PC-3 (cell line): ENCODE measurements at regions not wholly inside any gene's neighbourhood (a gene's known extent, or its start where the extent isn't known, plus 50 kb on each side); places are given as distances from the start of the nearest gene placed in this dataset.

Experiments
- ATAC-seq: fragments of 200-7000 bp; cut with Tn5 transposase; 2 replicates; pipeline ENCODE4 v1.9.1; 2020; ENCODE audit warnings: mild to moderate bottlenecking, moderate library complexity
- BruUV-seq: library from RNA; stranded (reverse); fragments of 400-500 nt; replicated peaks from 2 replicates; lab custom pipeline; 2021; lab: Mats Ljungman, UMichigan
- CTCF ChIA-PET: fragments of 300-600 bp; sonication (Branson Sonifier 250); formaldehyde crosslinking; loops from one replicate; lab custom pipeline; 2022; ENCODE audit warnings: antibody characterized with exemption; lab: Charles Lee
- POLR2A ChIA-PET: fragments of 300-600 bp; sonication (Branson Sonifier 250); formaldehyde crosslinking; loops from one replicate; lab custom pipeline; 2022; ENCODE audit warnings: antibody characterized with exemption; ENCODE audit not compliant: unreplicated experiment; lab: Charles Lee
- DNase-seq: peaks from one replicate; pipeline ENCODE4 v3.0.0-alpha.2; 2015
- H2AFZ ChIP-seq: fragments of 300-600 bp; sonication (generic); 2 replicates; pipeline ENCODE4 v1.6.0; 2016; ENCODE audit warnings: antibody characterized with exemption, low read length
- H3F3A ChIP-seq: fragments of 300-600 bp; sonication (generic); one replicate; pipeline ENCODE4 v1.6.0; 2017; ENCODE audit warnings: antibody characterized with exemption, low read length, control low read depth, mild to moderate bottlenecking; ENCODE audit not compliant: unreplicated experiment
- H3K27ac ChIP-seq: fragments of 300-600 bp; sonication (generic); 2 replicates; pipeline ENCODE4 v1.5.1; 2016; ENCODE audit warnings: mild to moderate bottlenecking, low read length
- H3K27me3 ChIP-seq: fragments of 300-600 bp; sonication (generic); 2 replicates; pipeline ENCODE4 v1.6.1; 2016; ENCODE audit warnings: low read length, mixed read lengths
- H3K36me3 ChIP-seq: fragments of 300-600 bp; sonication (generic); 2 replicates; pipeline ENCODE4 v1.6.1; 2016; ENCODE audit warnings: low read depth, mixed run types, low read length, mixed read lengths
- H3K4me1 ChIP-seq: fragments of 300-600 bp; sonication (generic); 2 replicates; pipeline ENCODE4 v1.5.1; 2016; ENCODE audit warnings: low read length; ENCODE audit not compliant: insufficient read depth
- H3K4me2 ChIP-seq: fragments of 300-600 bp; sonication (generic); 2 replicates; pipeline ENCODE4 v1.6.0; 2016; ENCODE audit warnings: low read length
- H3K4me3 ChIP-seq: fragments of 300-600 bp; sonication (generic); 2 replicates; pipeline ENCODE4 v1.5.1; 2016; ENCODE audit warnings: mild to moderate bottlenecking, low read length, mixed read lengths
- H3K79me2 ChIP-seq: fragments of 300-600 bp; sonication (generic); 2 replicates; pipeline ENCODE4 v1.6.1; 2017; ENCODE audit warnings: low read length, mixed read lengths
- H3K9ac ChIP-seq: fragments of 300-600 bp; sonication (generic); 2 replicates; pipeline ENCODE4 v1.6.0; 2016; ENCODE audit warnings: mild to moderate bottlenecking, low read length
- H3K9me2 ChIP-seq: fragments of 300-600 bp; sonication (generic); replicated peaks from 2 replicates; pipeline ENCODE4 v1.6.1; 2016; ENCODE audit warnings: mixed run types, low read length, mixed read lengths
- H3K9me3 ChIP-seq: fragments of 300-600 bp; sonication (generic); 2 replicates; pipeline ENCODE4 v1.6.1; 2016; ENCODE audit warnings: low read length, mixed read lengths
- H4K20me1 ChIP-seq: fragments of 300-600 bp; sonication (generic); 2 replicates; pipeline ENCODE4 v1.6.1; 2016; ENCODE audit warnings: low read length, mixed read lengths
- CTCF ChIP-seq: fragments of 300-600 bp; sonication (generic); conservative IDR thresholded peaks from 2 replicates; pipeline ENCODE4 v1.5.1; 2017; ENCODE audit warnings: antibody characterized with exemption, low read depth, mild to moderate bottlenecking, low read length
- EZH2 ChIP-seq: fragments of 300-600 bp; sonication (generic); IDR thresholded peaks from one replicate; pipeline ENCODE4 v1.6.1; 2017; ENCODE audit warnings: antibody characterized with exemption, mild to moderate bottlenecking, low read length; ENCODE audit not compliant: unreplicated experiment
- EZH2phosphoT487 ChIP-seq: fragments of 300-600 bp; sonication (generic); IDR thresholded peaks from 2 replicates; pipeline ENCODE4 v1.6.1; 2018; ENCODE audit warnings: mild to moderate bottlenecking, antibody characterized with exemption, low read length, borderline replicate concordance
- intact Hi-C: fragments of 100-400 bp; cut with micrococcal nuclease; formaldehyde crosslinking; loops from 2 replicates; pipeline ENCODE4 v1.9.0; 2023

- ATAC-seq (no peak), DNase-seq (no peak)
- Histone ChIP-seq H3F3A (no peaks in the 10 kb centered on the region), H3K27ac (no peak overlapping the region), H3K79me2 (no peaks in the 10 kb centered on the region), H3K9me2 (no peaks in the 10 kb centered on the region), H3K27me3 (no peaks in the 10 kb centered on the region), H3K4me2 (no peak overlapping the region), H3K36me3 (no peaks in the 10 kb centered on the region), H2AFZ (no peak overlapping the region), H3K9ac (no peak overlapping the region), H4K20me1 (no peaks in the 10 kb centered on the region), H3K9me3 (no peaks in the 10 kb centered on the region), H3K4me3 (no peak overlapping the region), H3K4me1 (no peaks in the 10 kb centered on the region)
- intact Hi-C loops, result no loop called here
- POLR2A ChIA-PET, result no interaction called here
- CTCF ChIA-PET, result no interaction called here
- no peak for TF ChIP-seq CTCF
- TF ChIP-seq EZH2phosphoT487, result no peak
- TF ChIP-seq EZH2, result no peak
- no TSS peak for BruUV-seq
Measured at GRCh38 chr13:27000686-27001085, 170.9 kb downstream of the USP12 start.

- no peak for ATAC-seq
- H4K20me1 ChIP-seq, result no peaks in the 10 kb centered on the region
- TF ChIP-seq EZH2 (no peak), CTCF (no peak), EZH2phosphoT487 (no peak)
- H3K4me1 ChIP-seq, result no peaks in the 10 kb centered on the region
- no peaks in the 10 kb centered on the region for H3K27me3 ChIP-seq
- ChIA-PET POLR2A (no interaction called here), CTCF (no interaction called here)
- H3K36me3 ChIP-seq, result no peaks in the 10 kb centered on the region
- H3K4me3 ChIP-seq, result no peak overlapping the region
- H3K9me3 ChIP-seq, result no peaks in the 10 kb centered on the region
- no TSS peak for BruUV-seq
- H3K9me2 ChIP-seq, result no peaks in the 10 kb centered on the region
- intact Hi-C loops, result no loop called here
- no peak overlapping the region for H3K27ac ChIP-seq
- H3F3A ChIP-seq, result no peaks in the 10 kb centered on the region
- H2AFZ ChIP-seq, result no peak overlapping the region
- DNase-seq, result no peak
- H3K9ac ChIP-seq, result no peak overlapping the region
- H3K79me2 ChIP-seq, result no peaks in the 10 kb centered on the region
- no peak overlapping the region for H3K4me2 ChIP-seq
Measured at GRCh38 chr13:26999499-26999898, 172.1 kb downstream of the USP12 start.

- Histone ChIP-seq H3K4me3 (no peak overlapping the region), H3K9ac (no peak overlapping the region), H2AFZ (no peak overlapping the region), H3K27me3 (no peaks in the 10 kb centered on the region), H3F3A (no peaks in the 10 kb centered on the region), H3K4me1 (no peaks in the 10 kb centered on the region), H4K20me1 (no peaks in the 10 kb centered on the region), H3K9me3 (no peaks in the 10 kb centered on the region), H3K27ac (no peak overlapping the region), H3K9me2 (no peaks in the 10 kb centered on the region), H3K79me2 (no peaks in the 10 kb centered on the region), H3K4me2 (no peak overlapping the region), H3K36me3 (no peaks in the 10 kb centered on the region)
- ChIA-PET CTCF (no interaction called here), POLR2A (no interaction called here)
- DNase-seq (no peak), ATAC-seq (no peak)
- TF ChIP-seq CTCF, result no peak
- TF ChIP-seq EZH2, result no peak
- TF ChIP-seq EZH2phosphoT487, result no peak
- intact Hi-C loops, result no loop called here
- no TSS peak for BruUV-seq
Measured at GRCh38 chr13:26998292-26998691, 173.3 kb downstream of the USP12 start.
